ENCODE measurements at regions not wholly inside any gene's neighbourhood (a gene's known extent, or its start where the extent isn't known, plus 50 kb on each side); places are given as distances from the start of the nearest gene placed in this dataset.

- intact Hi-C loops (cut with DNase I) = no loop called here
- no peaks in the 10 kb centered on the region for H3K36me3 ChIP-seq
- H3K9me3 ChIP-seq = no peaks in the 10 kb centered on the region
- 91% methylated on average over 2 of the region's 2 CpGs for WGBS
- no peaks in the 10 kb centered on the region for H3K27me3 ChIP-seq (replicated peaks; ENCODE audit: insufficient read depth)
- no peaks in the 10 kb centered on the region for H3K4me1 ChIP-seq (replicated peaks)
- no peak for DNase-seq (ENCODE audit: low spot score)
- no peak overlapping the region for H3K27ac ChIP-seq
- no peak overlapping the region for H3K4me3 ChIP-seq
- no peak for TF ChIP-seq POLR2AphosphoS5 (IDR thresholded peaks at IDR 0.05)
- no peak for TF ChIP-seq CTCF (IDR thresholded peaks at IDR 0.05)
- no peak for TF ChIP-seq POLR2A (IDR thresholded peaks at IDR 0.05)
Observed at GRCh38 chr3:65251375-65251774, 563.6 kb upstream of the ADAMTS9 start.

DNA sequence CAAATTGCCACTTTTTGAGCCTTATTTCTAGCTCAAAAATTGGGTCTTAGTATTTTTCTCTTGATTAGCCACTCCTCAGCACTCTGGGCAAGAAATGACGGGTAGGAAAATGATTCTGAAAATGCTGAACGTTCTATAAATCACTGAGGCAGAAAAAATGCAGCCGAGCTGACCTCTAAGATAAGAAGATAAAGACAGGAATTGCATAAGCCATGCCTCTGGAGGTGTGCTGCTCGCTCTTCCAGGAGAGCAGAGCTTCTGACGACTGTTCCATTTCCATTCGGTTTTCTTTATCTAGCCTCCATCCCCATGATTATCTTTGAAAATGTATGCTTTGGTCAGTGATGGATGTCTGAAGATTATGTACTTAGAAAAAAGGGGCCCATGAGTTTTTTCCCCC lies 558.8 kb upstream of the ADAMTS9 start:
- TF ChIP-seq POLR2AphosphoS5 (IDR thresholded peaks at IDR 0.05) (no peak), CTCF (IDR thresholded peaks at IDR 0.05) (no peak), POLR2A (IDR thresholded peaks at IDR 0.05) (no peak)
- intact Hi-C loops (cut with DNase I) = loop anchor here (2.0 to 5.0 kb wide), 2 partner anchors 559 to 714 kb away; partner anchors contain the start of gene ADAMTS9
- H3K9me3 ChIP-seq = no peaks in the 10 kb centered on the region

DNA sequence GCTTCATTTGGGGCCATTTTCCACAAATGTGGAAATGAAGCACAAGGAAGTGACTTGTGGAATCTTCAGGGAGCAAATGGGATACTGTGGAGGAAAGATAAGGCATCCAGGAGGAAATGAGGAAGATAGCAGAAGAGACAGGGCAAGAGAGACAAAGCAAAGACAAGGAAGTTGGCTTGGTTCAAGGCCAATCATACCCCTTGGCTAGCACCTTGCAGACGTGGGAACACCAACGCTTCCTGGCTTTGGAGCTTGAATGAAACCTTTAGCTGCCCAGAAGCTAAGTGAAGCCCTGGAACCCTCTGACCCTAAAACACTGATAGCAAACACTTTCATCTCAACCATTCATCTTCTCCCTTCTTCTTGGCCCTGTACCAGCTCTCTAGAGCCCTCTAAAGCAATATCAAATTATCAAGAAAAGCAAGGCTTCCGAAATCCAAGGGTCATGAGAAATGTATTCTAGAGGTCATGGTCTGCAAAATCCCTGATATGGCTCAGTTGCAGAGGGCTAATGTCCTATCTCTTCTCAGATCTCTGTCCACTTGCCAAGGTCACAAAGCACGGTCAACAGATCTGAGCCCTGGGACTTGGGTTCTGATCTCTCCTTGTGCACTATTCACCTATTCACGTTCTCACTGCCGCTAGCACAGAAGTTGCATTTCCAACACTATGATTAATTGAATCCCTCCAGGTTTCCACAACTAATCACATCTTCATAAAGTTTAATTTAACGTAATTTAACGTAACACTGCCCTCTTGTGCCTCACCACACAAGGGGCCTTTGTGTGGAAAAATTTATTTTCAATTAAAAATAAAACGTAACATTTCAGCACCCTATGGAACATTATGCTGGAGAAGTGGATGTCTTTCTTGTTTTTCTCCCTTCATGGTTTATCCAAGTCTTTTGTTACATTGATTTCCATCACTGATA lies 557.6 kb upstream of the ADAMTS9 start:
- 35% methylated on average over 9 of the region's 9 CpGs for WGBS

More for the DNA sequence above, 558.8 kb upstream of the ADAMTS9 start:
- no peak for DNase-seq (ENCODE audit: low spot score)
- no peak overlapping the region for H3K4me3 ChIP-seq
- WGBS = 68% methylated on average over 6 of the region's 6 CpGs
- H3K27ac ChIP-seq = no peak overlapping the region
- no peaks in the 10 kb centered on the region for H3K36me3 ChIP-seq
- no peaks in the 10 kb centered on the region for H3K27me3 ChIP-seq (replicated peaks; ENCODE audit: insufficient read depth)
- H3K4me1 ChIP-seq (replicated peaks) = no peaks in the 10 kb centered on the region

DNA sequence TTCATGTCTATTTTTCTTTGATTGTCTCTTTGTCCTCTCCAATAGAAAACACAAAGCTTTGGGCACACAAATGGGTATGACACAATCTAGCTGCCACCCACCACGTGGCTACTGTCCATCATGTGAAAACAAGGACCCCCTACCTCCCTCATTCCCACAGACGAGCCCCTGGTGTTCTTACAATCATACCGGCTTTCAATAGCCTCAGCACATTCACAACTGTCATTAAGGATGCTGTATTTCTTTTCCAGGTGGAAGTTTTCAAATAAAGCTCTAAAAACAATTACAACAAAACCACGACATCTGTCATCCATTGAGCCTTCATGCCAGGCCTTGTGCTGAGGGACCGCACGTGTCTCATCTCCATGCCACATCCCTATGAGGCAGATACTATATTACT lies 552.6 kb upstream of the ADAMTS9 start:
- Histone ChIP-seq H3K4me3 (no peak overlapping the region), H3K4me1 (replicated peaks) (no peaks in the 10 kb centered on the region), H3K27ac (no peak overlapping the region), H3K27me3 (replicated peaks; ENCODE audit: insufficient read depth) (no peaks in the 10 kb centered on the region), H3K9me3 (no peaks in the 10 kb centered on the region), H3K36me3 (no peaks in the 10 kb centered on the region)
- WGBS = 85% methylated on average over 6 of the region's 6 CpGs
- intact Hi-C loops (cut with DNase I) = no loop called here
- no peak for DNase-seq (ENCODE audit: low spot score)
- no peak for TF ChIP-seq POLR2A (IDR thresholded peaks at IDR 0.05)
- no peak for TF ChIP-seq CTCF (IDR thresholded peaks at IDR 0.05)
- no peak for TF ChIP-seq POLR2AphosphoS5 (IDR thresholded peaks at IDR 0.05)

More for the DNA sequence above, 557.6 kb upstream of the ADAMTS9 start:
- Histone ChIP-seq H3K27ac (no peak overlapping the region), H3K4me3 (no peak overlapping the region), H3K9me3 (no peaks in the 10 kb centered on the region), H3K27me3 (replicated peaks; ENCODE audit: insufficient read depth) (no peaks in the 10 kb centered on the region), H3K36me3 (no peaks in the 10 kb centered on the region), H3K4me1 (replicated peaks) (no peaks in the 10 kb centered on the region)
- TF ChIP-seq POLR2AphosphoS5 (IDR thresholded peaks at IDR 0.05) (no peak), POLR2A (IDR thresholded peaks at IDR 0.05) (no peak), CTCF (IDR thresholded peaks at IDR 0.05) (peak in 3 of 4 experiments; percentile 35 to 57 (median 51))
- DNase-seq (ENCODE audit: low spot score) = no peak
- intact Hi-C loops (cut with DNase I) = loop anchor here (2.0 to 5.0 kb wide), 2 partner anchors 558 to 713 kb away; partner anchors contain the start of gene ADAMTS9
